Stimulated activated CD8-positive, alpha-beta memory T cell treated with anti-CD3 and anti-CD28 coated beads, Interleukin-15, amount 100 ng/mL, for 4 hours (primary cell): ENCODE measurements at regions not wholly inside any gene's neighbourhood (a gene's known extent, or its start where the extent isn't known, plus 50 kb on each side); places are given as distances from the start of the nearest gene placed in this dataset.

Experiments
- DNase-seq, 2 donors: peaks; one replicate each; pipeline ENCODE4 v3.0.0-alpha.2; 2020; ENCODE audit warnings: low read depth in 2 of 2

DNA sequence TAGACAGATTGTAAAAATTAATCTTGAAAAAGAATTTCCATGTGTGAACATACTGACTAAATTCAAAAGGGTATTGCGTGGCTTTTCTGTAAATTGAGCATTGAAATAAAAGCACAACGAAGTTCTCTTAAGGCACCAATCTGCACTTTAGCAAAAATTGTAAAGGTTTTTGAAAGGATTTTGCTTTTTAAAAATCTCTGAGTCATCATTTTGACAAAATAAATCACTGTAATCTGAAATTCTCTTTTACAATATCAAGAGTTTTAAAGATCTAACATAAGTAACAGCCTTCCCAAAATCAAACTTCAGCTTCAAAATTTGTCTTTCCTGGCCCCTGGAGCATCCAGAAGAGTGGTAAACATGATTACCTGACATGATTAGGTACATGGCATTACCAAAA is 830.9 kb upstream of the AGA start:
- DNase-seq: no peak

DNA sequence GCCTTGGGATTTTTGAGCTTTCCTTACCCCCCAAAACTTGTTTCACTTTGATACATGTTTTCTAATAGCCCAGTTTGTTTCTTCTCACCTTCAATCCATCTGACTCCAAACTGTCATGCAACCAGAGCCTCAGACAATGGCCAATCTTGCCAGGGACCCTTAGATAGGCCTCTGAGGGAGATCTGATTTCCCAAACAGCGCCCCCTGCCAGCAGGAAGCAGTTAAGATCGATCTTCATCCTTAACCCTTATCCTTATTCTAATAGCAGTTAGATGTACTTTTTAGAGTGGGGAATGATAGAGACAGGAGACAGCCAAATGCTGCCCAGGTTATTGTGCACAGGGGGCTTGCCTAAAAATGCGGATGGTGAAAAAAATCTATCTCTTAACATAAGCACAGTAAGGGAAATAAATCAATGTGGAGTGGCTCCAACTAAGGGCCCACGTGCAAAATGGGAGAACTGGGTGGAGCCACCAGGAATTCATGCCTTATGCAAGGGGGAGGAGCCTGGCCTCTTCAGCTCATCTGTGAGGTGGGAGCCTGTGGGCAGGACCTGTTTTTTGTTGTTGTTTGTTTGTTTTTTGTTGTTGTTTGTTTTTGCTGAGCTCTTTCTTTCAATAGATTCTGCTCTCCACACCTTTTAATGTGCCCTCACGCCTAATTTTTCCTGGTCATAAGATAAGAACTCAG is 833.6 kb upstream of the AGA start:
- no peak for DNase-seq

DNA sequence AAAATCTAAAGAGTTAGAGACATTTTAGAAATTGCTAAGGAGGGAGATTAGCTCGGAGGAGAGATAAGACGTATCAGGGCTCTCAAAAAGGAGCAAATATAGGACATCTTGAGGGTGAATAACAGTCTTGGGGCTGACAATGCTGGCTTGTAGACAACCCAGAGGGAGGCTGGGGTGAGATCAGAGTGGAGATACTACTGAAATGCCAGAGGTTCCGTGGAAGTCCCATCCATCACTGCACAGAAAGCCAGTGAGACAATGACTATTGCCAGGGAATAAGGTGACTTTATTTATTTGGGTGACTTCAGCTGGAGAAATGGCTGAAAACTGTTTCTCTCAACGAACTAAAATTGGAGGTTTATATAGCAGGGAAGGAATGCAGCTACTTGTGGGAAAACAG is 838.1 kb upstream of the AGA start:
- DNase-seq: no peak

DNA sequence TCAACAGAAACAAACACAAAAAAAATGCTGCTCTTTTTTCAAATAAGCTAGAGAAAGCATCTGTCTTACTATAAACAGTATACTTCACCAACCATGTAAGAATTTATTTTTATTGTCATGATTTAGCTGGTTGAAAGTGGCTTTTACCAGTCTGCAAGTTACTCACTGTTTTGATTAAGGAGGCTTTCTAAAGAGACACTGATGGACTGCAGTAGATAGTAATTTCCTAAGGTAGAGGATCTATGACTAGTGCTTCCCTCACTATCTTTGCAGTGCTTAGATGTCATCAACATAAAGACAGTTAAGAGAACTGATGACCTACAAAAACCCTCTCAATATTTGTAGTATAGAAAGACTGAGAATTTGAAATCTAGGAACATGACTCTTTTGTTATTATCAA is 846.2 kb upstream of the AGA start:
- DNase-seq: no peak

DNA sequence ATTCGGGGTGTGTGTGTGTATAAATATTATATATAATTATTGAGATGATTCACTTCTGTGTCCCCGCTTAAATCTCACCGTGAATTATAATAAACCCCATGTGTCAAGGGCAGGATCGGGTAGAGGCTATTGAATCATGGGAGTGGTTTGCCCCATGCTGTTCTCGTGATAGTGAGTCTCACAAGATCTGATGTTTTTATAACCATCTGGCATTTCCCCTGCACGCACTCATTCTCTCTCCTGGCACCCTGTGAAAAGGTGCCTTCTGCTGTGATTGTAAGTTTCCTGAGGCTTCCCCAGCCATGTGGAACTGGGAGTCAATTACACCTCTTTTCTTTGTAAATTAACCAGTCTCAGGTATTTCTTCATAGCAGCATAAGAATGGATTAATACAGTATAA is 851.4 kb upstream of the AGA start:
- no peak for DNase-seq

DNA sequence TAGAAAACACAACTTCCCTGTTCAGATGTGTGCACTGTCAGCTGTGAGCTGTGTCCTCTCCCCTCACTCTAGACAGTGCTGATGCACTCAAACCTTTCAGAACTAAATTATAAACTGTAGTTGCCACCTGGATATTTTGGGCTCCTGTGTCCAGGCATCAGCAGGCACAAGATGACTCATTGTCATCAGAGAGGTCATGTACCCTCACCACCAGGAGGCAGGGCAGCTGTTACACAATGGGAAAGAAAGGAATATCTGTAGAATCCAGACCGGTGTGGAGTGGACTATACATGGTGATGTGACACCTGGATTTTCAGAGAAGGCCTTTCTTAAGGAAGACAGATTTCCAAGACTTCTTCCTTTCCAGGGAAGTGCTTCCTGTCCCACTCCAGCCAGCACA is 854.4 kb upstream of the AGA start:
- no peak for DNase-seq

DNA sequence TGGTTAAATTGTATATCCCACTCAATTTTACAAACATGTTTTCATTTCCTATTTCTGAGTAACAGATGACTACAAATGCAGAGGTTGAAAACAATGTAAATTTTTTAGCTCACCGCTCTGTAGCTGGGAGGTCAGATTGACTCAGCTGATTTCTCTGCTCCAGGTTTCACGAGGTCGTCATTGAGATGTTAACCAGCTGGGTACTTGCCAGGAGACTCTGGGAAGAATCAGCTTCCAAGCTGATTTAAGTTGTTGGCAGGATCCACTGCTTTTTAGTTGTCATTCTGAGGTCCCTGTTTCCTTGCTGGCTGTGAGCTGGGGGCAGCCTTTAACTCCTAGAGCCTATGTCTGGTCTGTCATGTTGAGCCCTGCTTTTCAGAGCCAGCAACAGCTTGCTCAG is 864.3 kb upstream of the AGA start:
- no peak for DNase-seq

DNA sequence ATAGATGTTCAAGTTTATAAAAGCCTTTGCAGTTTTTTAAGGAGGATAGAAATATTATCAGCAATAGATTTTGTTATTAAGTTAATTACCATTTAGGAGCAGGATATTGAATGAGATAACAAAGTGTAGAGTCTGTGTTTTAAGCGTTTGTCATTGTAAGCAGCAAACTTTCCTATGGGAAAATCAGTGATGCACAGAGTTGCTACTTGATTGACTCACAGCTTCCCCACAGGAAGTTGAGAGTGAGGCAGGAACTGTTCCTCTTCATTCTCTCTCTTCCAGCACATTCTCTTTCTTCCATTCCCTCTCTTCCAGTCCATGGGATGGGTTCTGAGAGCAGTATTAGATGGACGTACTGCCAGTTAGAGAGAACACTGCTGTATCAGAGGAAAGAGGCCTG is 867.7 kb upstream of the AGA start:
- no peak for DNase-seq

DNA sequence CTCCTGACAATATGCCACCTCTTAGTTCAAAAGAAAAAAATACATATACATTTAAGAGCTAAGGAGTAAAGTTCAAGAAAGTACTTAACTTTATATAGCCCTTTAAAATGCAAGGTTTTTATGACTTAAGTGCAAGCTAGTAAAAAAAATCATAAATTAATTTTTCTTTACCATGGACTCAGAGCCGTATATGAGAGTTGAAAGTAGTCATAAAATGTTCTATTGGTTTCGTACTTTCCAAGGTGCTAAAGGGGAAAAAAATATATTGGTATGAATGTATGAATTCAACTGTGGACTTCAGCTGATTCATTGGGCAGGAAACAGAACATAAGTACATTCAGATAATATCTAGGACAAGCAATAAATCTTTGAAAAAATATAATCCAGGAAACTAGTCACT is 869.8 kb upstream of the AGA start:
- no peak for DNase-seq

DNA sequence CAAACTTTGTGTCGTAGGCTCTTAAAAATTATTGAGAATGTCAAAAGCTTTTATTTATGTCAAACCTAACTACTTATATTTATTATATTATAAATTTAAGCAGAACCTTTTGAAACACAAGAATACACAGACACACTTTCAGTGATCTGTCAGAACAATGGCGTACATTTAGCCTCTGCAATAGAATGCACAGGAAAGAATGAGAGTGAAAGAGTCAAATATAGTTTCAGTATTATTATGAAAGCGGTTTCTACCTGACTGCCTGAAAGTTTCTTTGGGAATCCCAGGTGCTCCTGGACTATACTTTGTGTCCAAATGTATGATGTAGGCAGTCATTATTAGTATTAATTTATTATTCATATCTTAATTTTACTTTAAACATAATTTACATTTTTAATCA is 872.0 kb upstream of the AGA start:
- DNase-seq: no peak

DNA sequence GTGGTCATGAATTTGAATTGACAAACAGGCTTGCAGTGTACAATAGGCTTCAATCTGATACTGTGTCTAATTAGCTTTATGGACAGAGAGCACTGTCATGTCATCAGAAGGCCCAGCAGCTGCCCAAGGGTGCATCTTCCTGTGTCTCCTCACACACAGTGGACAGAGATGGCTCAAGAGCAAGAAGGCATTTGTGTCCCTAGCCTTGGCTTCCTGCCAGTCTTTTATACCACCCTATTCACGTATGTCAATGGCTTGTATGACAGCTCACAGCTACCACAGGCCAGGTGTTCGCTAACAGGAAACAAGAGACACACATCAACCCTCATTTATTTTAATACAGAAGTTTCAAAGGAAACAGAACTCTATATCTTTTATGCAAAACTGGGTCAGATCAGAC is 874.0 kb upstream of the AGA start:
- no peak for DNase-seq

DNA sequence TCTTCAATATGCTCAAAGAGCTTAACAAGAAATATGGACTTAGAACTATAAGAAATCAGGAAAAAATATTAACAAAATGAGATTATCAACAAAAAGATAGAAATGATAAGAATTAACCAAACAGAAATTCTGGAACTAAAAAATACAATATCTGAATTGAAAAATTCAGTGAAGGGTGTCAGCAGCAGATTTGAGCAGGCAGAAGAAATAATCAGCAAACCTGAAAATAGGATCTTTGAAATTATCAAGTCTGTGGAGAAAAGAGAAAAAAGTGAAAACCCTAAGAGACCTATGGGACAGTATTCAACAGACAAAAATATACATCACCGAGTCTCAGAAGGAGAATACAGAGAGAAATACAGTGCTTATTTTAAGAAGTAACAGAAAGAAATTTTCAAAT is 877.8 kb upstream of the AGA start:
- no peak for DNase-seq

DNA sequence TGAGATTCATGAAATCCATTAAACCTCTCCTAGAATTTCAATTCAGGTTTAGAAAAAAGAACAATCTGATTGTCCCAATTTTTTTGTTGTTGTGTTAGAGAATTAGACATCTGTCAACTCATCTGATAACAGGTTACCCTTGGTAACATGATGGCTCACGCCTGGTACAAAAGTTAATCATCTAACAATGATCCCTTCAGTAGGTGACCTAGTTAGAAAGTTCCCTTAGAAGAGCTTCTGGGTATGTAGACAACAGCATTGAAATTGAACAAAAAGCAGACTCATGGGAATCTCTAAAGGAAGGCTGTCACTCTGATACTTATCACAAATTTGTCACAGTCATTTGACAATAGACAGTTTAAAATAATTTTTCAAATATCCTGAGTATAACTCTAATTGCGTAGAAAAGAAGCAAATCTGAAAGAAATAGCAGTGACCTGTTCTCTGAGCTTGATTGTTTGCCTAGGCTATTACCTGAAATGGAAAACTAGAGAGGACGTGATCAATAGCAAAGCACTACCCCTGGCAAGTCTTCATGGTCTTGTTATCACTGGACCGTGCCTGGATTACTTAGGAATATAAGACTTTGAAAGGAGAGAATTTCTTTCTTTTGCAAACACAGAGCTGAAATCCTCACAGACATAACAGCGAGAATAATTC is 880.4 kb upstream of the AGA start:
- DNase-seq: no peak

DNA sequence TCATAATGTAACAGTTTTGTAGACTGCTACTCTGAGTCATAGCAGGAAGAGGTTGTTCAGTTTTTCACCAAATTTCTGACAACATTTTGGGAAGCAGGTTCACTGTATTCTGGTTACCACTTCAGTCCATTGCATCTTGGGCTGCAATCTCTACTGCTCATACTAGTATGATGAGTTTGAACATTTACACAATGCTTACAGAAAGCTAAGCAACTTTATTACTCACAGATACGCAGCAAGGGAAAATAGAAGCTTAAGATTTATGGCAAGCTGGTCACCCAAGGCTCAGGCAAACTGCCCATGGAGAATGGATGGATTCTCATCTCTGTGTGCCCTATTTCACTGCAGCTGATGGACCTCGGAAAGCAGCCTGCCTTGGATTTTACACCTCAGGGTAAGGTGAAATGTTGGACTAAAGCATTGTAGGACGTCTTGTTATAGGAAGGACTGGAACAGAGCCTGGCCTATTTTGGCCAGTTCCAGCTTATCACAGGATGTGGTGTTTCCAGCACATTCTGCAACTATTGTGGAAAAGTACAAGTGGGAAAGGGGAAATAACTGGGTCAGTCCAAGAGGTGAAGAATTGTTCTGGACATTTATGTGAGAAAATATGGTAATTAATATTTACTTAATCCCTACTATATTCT is 887.1 kb upstream of the AGA start:
- DNase-seq: no peak

DNA sequence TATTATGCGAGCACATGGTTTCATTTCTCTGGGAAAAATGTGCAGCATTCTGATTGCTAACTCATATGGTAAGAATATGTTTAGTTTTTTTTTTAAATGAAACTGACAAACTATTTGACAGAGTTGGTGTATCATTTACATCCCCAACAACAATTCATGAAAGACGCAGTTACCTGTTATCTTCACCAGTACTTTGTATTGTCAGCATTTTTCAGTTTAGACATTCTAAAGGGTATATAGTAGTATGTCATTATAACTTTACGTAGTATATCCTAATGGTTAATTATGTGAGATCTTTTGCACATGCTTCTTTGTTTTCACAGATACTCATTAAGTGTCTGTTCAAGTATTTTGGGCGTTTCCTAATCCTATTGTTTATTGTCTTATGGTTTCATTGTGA is 891.1 kb upstream of the AGA start:
- DNase-seq: no peak

DNA sequence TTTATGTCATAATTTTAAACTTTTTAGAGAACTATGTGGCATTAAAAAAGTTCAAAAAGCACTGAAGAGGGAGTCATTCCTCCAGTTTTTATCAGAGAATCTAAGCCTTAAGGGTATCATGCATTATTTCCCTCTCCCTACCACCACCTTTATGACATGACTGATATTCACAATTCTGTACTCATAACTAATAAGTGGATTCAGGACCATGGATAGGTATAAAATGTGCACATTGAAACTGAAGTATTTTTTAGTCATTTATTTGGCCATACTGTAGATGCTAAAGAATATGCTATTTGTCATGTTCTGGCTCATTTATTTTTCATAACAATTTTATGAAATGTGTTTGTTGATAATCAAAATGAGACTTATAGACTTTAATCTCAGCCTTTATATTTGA is 897.5 kb upstream of the AGA start:
- no peak for DNase-seq

DNA sequence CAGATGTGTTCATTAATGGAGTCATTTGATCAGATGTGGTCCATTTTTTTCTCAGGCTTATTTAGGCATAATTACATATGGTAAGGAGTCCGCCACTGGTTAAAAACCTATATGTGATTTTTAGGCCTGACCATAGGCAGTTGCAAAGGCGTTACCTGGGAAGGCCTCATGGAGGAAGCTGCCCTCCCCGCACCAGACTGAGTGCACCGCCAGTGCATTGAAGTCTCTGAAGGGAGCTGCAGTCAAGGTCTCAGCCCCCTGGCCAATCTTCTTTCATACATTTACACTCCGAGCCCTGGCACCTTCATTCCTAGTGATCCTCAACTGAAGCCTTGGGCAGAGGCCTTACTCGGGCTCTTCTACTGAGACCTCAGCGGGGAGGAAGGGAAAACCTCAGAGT is 898.2 kb upstream of the AGA start:
- no peak for DNase-seq

DNA sequence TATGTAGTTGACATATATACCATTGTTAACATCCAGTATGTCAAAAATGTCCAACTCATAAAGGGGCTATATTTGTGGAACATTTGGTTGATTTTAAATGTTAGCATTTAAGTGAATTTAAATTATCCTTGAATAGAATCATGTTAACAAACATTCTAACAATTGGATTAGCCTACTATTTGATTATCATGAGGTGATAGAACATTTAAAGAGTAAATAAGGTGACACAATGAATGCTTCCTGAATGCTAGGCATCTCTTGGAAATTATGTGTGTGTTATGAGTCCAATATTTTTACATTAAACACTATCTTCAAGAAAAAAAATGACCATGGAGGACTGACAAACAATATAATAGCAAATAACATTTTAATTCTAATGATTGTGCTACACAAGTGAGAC is 901.9 kb upstream of the AGA start:
- DNase-seq: no peak

DNA sequence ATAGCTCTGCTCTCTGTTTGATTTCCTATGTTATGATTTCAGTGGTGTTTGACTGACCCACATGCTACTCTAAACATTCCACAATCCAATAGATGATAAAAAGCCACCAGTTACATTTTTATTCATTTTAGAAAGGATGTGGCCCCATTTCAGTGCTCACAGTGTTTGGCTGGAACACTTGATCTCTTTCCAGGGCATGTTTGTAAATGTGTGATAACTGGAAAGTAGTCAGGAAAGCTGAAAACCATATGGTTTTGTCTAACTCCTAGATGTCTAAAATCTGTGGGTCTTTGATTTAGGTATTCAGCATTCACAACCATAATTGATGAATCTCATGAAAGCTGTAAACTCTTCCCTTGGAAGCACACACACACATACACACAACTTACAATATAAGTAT is 904.9 kb upstream of the AGA start:
- DNase-seq: no peak

DNA sequence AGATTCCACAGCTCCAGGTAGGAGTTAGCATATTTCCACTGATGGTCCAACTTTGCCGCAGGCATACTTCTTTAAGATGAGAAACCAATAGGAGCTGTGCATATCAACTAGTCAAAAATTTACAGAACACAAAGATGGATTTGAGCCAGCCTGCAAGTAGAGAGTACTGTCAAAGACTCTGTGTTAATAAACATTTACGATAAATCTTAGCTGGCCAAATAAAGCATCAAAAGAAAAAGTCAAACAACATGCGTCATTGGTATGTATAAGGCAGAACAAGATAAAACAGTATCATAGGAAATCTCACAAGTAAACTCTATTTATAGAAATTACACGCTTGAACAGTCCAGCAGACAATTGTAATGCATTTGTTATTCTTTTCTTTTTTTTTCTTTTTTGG is 907.4 kb upstream of the AGA start:
- DNase-seq: no peak

DNA sequence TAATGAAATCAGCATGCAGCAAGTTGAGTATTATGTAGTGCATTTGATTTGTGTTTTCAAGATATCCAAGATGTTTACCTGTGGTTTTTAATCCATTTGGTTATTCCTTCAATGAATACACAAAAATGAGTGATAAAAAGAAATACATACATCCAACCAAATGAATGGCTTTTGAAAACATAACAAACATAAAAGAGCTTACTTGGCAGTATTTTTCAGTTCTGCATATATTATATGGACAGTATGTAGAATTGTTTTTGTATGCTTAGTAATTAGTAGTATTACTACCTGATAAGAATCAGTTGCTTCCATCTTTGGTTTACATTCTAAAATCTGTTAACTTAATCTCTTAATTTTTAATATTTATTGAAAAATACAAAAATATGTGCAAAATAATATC is 908.9 kb upstream of the AGA start:
- DNase-seq: no peak

DNA sequence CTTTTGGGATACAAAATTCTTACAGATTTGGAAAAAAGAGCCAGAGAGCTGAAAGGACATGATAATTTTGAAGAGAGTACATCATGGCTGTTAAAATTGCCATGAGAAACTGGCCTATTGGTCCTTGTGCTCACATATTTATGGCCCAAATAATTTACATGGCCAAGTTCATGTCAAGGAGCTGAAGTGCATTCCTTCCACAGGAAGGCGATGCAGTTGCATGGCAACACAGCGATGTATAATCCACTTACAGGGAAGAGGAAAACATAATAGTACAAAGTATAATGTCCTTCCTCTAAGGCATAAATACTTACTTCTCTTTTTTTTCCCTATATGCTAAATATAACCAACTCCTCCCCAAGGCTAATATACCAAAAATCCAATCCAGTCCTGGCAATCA is 914.5 kb upstream of the AGA start:
- no peak for DNase-seq

DNA sequence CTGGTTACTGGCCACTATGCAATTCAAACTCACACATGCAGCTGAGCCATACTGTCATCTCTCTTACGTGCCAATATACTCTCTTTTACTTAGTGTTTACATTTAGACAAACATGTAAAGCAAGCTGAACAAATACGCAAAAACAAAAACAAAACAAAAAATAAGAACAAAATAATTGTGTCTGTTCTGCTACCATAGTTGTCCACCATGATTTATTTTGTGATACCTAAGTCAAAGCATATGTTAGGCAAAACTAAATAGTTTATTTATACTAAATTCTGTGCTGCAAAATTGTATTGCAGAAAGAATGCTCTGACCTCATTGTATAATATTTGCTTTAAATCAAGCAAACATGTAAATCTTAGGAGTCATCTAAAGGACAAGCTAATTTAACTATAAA is 943.2 kb upstream of the AGA start:
- no peak for DNase-seq

DNA sequence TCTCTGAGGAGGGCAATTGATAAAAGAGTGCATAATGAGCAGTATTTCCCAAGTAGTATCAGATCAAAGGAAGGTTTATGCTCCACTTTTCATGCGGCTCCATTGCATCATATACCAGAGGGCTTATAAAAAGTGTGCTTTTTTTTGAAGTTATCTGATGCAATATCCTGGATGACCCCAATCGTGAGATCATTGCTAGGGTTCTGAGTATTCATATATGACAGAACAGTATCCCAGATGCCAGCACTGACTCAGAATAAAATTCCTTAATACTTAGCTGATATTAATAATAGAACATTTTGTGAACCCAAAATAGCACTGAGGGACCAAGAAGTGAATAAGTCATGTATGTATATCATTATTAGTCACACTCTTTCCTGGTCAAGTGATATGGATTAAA is 945.5 kb upstream of the AGA start:
- DNase-seq: no peak
